ENCODE measurements at regions not wholly inside any gene's neighbourhood (a gene's known extent, or its start where the extent isn't known, plus 50 kb on each side); places are given as distances from the start of the nearest gene placed in this dataset.

- TF ChIP-seq CTCF (IDR thresholded peaks at IDR 0.05; ENCODE audit: extremely low read depth in 1 of 2, insufficient read depth in 1 of 2, low read depth in 1 of 2, low read length in 2 of 2) = no peak
- TF ChIP-seq POLR2A (IDR thresholded peaks at IDR 0.05; ENCODE audit: low read depth, low read length) = no peak
- no peak for TF ChIP-seq EZH2 (IDR thresholded peaks at IDR 0.05; ENCODE audit: borderline replicate concordance, low read depth, low read length, severe bottlenecking)
- no peak for TF ChIP-seq MYC (IDR thresholded peaks at IDR 0.05; ENCODE audit: low read depth, low read length)
- no peak for TF ChIP-seq JUN (IDR thresholded peaks at IDR 0.05; ENCODE audit: borderline replicate concordance, insufficient read depth, insufficient read length, low read depth)
These were observed 189.6 kb downstream of the MAFB start for GRCh38 chr20:40499391-40499790.
